H1 (cell line): ENCODE measurements at regions not wholly inside any gene's neighbourhood (a gene's known extent, or its start where the extent isn't known, plus 50 kb on each side); places are given as distances from the start of the nearest gene placed in this dataset.
A peak's percentile ranks its signal among the peaks of the same experiment; 100 is the strongest.

ENCODE experiments used
- CTCF ChIA-PET: fragments of 300-600 bp; sonication (Branson Sonifier 250); formaldehyde crosslinking; loops from one replicate; lab custom pipeline; 2021; ENCODE audit not compliant: partially characterized antibody; lab: Charles Lee
- POLR2A ChIA-PET: fragments of 300-600 bp; sonication (Branson Sonifier 250); formaldehyde crosslinking; loops from one replicate; lab custom pipeline; 2021; ENCODE audit warnings: inconsistent platforms; ENCODE audit not compliant: partially characterized antibody; lab: Charles Lee
- DNase-seq, 2 experiments: peaks; one replicate each; pipeline versions ENCODE4 v3.0.0 to v3.0.0-alpha.2; 2010 to 2022; ENCODE audit warnings: low spot score in 2 of 2, low read depth in 1 of 2, mixed read lengths in 1 of 2
- FAIRE-seq: peaks from 2 replicates; lab custom pipeline; 2011; peaks lifted over from hg19 to GRCh38; lab: Jason Lieb, UNC
- H2AFZ ChIP-seq: 2 replicates; pipeline ENCODE4 v1.8.1; 2012; ENCODE audit warnings: low read length, inconsistent platforms
- H2AK5ac ChIP-seq: 2 replicates; pipeline ENCODE4 v1.6.1; 2013; ENCODE audit warnings: low read depth, low read length
- H2BK120ac ChIP-seq: replicated peaks from 2 replicates; pipeline ENCODE3; 2013; ENCODE audit warnings: low read depth, low read length, inconsistent platforms
- H2BK12ac ChIP-seq: 2 replicates; pipeline ENCODE4 v1.6.1; 2013; ENCODE audit warnings: low read depth, low read length
- H2BK15ac ChIP-seq: 2 replicates; pipeline ENCODE4 v1.6.1; 2013; ENCODE audit warnings: low read length
- H2BK20ac ChIP-seq: 2 replicates; pipeline ENCODE4 v1.6.1; 2013; ENCODE audit warnings: low read length
- H2BK5ac ChIP-seq: 2 replicates; pipeline ENCODE4 v1.6.1; 2013; ENCODE audit warnings: low read depth, low read length
- H3K14ac ChIP-seq: 2 replicates; pipeline ENCODE4 v1.6.1; 2013; ENCODE audit warnings: inconsistent platforms; ENCODE audit not compliant: insufficient read length
- H3K18ac ChIP-seq: 2 replicates; pipeline ENCODE4 v1.6.1; 2013; ENCODE audit warnings: low read length; ENCODE audit errors: extremely low read depth
- H3K23ac ChIP-seq: 2 replicates; pipeline ENCODE4 v1.6.1; 2013; ENCODE audit warnings: inconsistent platforms; ENCODE audit not compliant: insufficient read length
- H3K23me2 ChIP-seq: 2 replicates; pipeline ENCODE4 v1.6.1; 2013; ENCODE audit warnings: low read depth, low read length
- H3K27ac ChIP-seq: 2 replicates; pipeline ENCODE4 v1.6.1; 2011; ENCODE audit warnings: low read depth, low read length, inconsistent platforms
- H3K27me3 ChIP-seq, 4 experiments: replicated peaks in 1 of 4; 1 replicate in 1 of 4; 2 replicates in 3 of 4; pipeline versions ENCODE4 v1.6.1 to v1.8.1; 2011 to 2013; ENCODE audit warnings: low read length in 3 of 4, mild to moderate bottlenecking in 3 of 4, inconsistent platforms in 2 of 4, mixed read lengths in 2 of 4, moderate library complexity in 1 of 4; ENCODE audit not compliant: control insufficient read depth in 3 of 4, insufficient read depth in 3 of 4; ENCODE audit errors: extremely low read depth in 1 of 4
- H3K36me3 ChIP-seq, 4 experiments: 2 replicates each; pipeline versions ENCODE4 v1.6.1 to v1.8.1; 2011 to 2013; ENCODE audit warnings: mild to moderate bottlenecking in 4 of 4, low read length in 3 of 4, moderate library complexity in 2 of 4, control low read depth in 1 of 4, inconsistent platforms in 1 of 4; ENCODE audit not compliant: insufficient read depth in 4 of 4, control insufficient read depth in 2 of 4
- H3K4ac ChIP-seq: replicated peaks from 2 replicates; pipeline ENCODE3; 2013; ENCODE audit warnings: low read length, low read depth, mixed read lengths, inconsistent platforms; ENCODE audit not compliant: insufficient read length
- H3K4me1 ChIP-seq, 4 experiments: replicated peaks in 1 of 4; 1 replicate in 1 of 4; 2 replicates in 3 of 4; pipeline versions ENCODE4 v1.6.1 to v1.8.1; 2011 to 2013; ENCODE audit warnings: low read length in 3 of 4, inconsistent platforms in 2 of 4, mixed read lengths in 1 of 4; ENCODE audit not compliant: insufficient read depth in 4 of 4, control insufficient read depth in 3 of 4
- H3K4me2 ChIP-seq, 2 experiments: 2 replicates each; pipeline versions ENCODE4 v1.6.1 to v1.8.1; 2011 to 2013; ENCODE audit warnings: low read depth in 2 of 2, low read length in 2 of 2, control low read depth in 1 of 2, inconsistent platforms in 1 of 2, mild to moderate bottlenecking in 1 of 2; ENCODE audit not compliant: insufficient read depth in 1 of 2
- H3K4me3 ChIP-seq, 4 experiments: fragments of 200-600, 300-600 bp in 1 of 4; sonication (generic), shearing (Covaris generic), sonication (Bioruptor Twin) in 1 of 4; 2 replicates each; pipeline versions ENCODE4 v1.5.1 to v1.8.1; 2011 to 2016; ENCODE audit warnings: low read length in 4 of 4, low read depth in 3 of 4, control low read depth in 2 of 4, inconsistent platforms in 2 of 4, mild to moderate bottlenecking in 2 of 4, mixed read lengths in 1 of 4, moderate library complexity in 1 of 4; ENCODE audit not compliant: insufficient read depth in 2 of 4; ENCODE audit errors: extremely low read depth in 1 of 4
- H3K56ac ChIP-seq: replicated peaks from 2 replicates; pipeline ENCODE3; 2013; ENCODE audit warnings: low read depth, mild to moderate bottlenecking, mixed read lengths, low read length, inconsistent platforms; ENCODE audit not compliant: insufficient read length
- H3K79me1 ChIP-seq: 2 replicates; pipeline ENCODE4 v1.6.1; 2013; ENCODE audit warnings: low read depth, low read length, control low read depth
- H3K79me2 ChIP-seq, 2 experiments: 2 replicates each; pipeline versions ENCODE4 v1.6.1 to v1.8.1; 2012 to 2013; ENCODE audit warnings: low read length in 2 of 2, mild to moderate bottlenecking in 2 of 2, inconsistent platforms in 1 of 2; ENCODE audit not compliant: insufficient read depth in 2 of 2, control insufficient read depth in 1 of 2
- H3K9ac ChIP-seq, 4 experiments: replicated peaks in 1 of 4; 1 replicate in 1 of 4; 2 replicates in 3 of 4; pipeline versions ENCODE4 v1.6.1 to v1.8.1; 2011 to 2013; ENCODE audit warnings: low read depth in 3 of 4, low read length in 3 of 4, control low read depth in 2 of 4, mild to moderate bottlenecking in 2 of 4, moderate library complexity in 2 of 4, inconsistent platforms in 1 of 4; ENCODE audit errors: extremely low read depth in 1 of 4
- H3K9me3 ChIP-seq, 2 experiments: 2 replicates each; pipeline versions ENCODE4 v1.6.1 to v1.8.1; 2012 to 2013; ENCODE audit warnings: mild to moderate bottlenecking in 2 of 2, moderate library complexity in 2 of 2, control low read depth in 1 of 2, inconsistent platforms in 1 of 2, low read depth in 1 of 2, low read length in 1 of 2, mixed read lengths in 1 of 2; ENCODE audit not compliant: insufficient read depth in 2 of 2
- H4K20me1 ChIP-seq, 2 experiments: replicated peaks in 1 of 2; 2 replicates each; pipeline versions ENCODE3 to v1.8.1; 2011 to 2013; ENCODE audit warnings: inconsistent platforms in 2 of 2, low read length in 2 of 2, mild to moderate bottlenecking in 1 of 2; ENCODE audit not compliant: insufficient read depth in 2 of 2, control insufficient read depth in 1 of 2
- H4K5ac ChIP-seq: 2 replicates; pipeline ENCODE4 v1.6.1; 2013; ENCODE audit warnings: low read length, low read depth, mixed read lengths, inconsistent platforms; ENCODE audit not compliant: insufficient read length
- H4K8ac ChIP-seq: 2 replicates; pipeline ENCODE4 v1.8.0; 2013; ENCODE audit warnings: mild to moderate bottlenecking, moderate library complexity, low read length, inconsistent platforms; ENCODE audit not compliant: insufficient read depth; ENCODE audit errors: extremely low read depth
- H4K91ac ChIP-seq: replicated peaks from 2 replicates; pipeline ENCODE3; 2013; ENCODE audit warnings: low read length, mixed read lengths, inconsistent platforms; ENCODE audit not compliant: insufficient read length
- BCL11A ChIP-seq, 2 experiments: IDR thresholded peaks; one replicate each; pipeline ENCODE4 v1.6.1; 2011; ENCODE audit warnings: low read depth in 2 of 2, low read length in 2 of 2, mild to moderate bottlenecking in 2 of 2
- CHD2 ChIP-seq: IDR thresholded peaks from 2 replicates; pipeline ENCODE4 v1.6.1; 2012; ENCODE audit warnings: low read length, improper control_type of control experiment
- RNF2 ChIP-seq: fragments of 200-900, 300-1000 bp; sonication (generic); IDR thresholded peaks from 2 replicates; pipeline ENCODE4 v1.7.1; 2016; ENCODE audit warnings: borderline replicate concordance, low read depth, mild to moderate bottlenecking, antibody characterized with exemption, low read length; ENCODE audit not compliant: poor library complexity, severe bottlenecking; ENCODE audit errors: missing control alignments
- SAP30 ChIP-seq: fragments of 300-600 bp; sonication (generic); IDR thresholded peaks from 2 replicates; pipeline ENCODE4 v1.7.1; 2012; ENCODE audit warnings: low read length, moderate library complexity, mild to moderate bottlenecking, inconsistent platforms; ENCODE audit not compliant: insufficient read depth, insufficient replicate concordance
- YY1 ChIP-seq: IDR thresholded peaks from 2 replicates; pipeline ENCODE4 v1.6.1; 2011; ENCODE audit warnings: low read depth, mild to moderate bottlenecking, low read length
- WGBS, 2 experiments: shearing (Covaris generic) in 1 of 2; methylation state at CpG; one replicate each; pipeline versions ENCODE4 v1.1.6 to v1.1.7; 2013 to 2015; ENCODE audit warnings: low lambda C conversion rate in 2 of 2, mixed read lengths in 2 of 2, inconsistent platforms in 1 of 2, low coverage in 1 of 2, missing lambda C conversion rate in 1 of 2; ENCODE audit not compliant: insufficient replicate concordance in 2 of 2, insufficient coverage in 1 of 2, insufficient read length in 1 of 2; ENCODE audit errors: extremely low coverage in 1 of 2, missing lambda C conversion rate in 1 of 2; 5-methylcytosine and 5-hydroxymethylcytosine counted together
- TF ChIP-seq, protein P1 (sequence below): IDR thresholded peaks from 2 replicates; pipeline ENCODE4 v1.6.1; 2012; ENCODE audit warnings: inconsistent platforms
- TF ChIP-seq, protein P2 (sequence below): IDR thresholded peaks from 2 replicates; pipeline ENCODE4 v1.6.1; 2011; ENCODE audit warnings: low read depth, mild to moderate bottlenecking, low read length; ENCODE audit not compliant: insufficient read depth
- TF ChIP-seq, protein P3 (sequence below): IDR thresholded peaks from 2 replicates; pipeline ENCODE4 v1.6.1; 2012; ENCODE audit warnings: inconsistent platforms

DNA sequence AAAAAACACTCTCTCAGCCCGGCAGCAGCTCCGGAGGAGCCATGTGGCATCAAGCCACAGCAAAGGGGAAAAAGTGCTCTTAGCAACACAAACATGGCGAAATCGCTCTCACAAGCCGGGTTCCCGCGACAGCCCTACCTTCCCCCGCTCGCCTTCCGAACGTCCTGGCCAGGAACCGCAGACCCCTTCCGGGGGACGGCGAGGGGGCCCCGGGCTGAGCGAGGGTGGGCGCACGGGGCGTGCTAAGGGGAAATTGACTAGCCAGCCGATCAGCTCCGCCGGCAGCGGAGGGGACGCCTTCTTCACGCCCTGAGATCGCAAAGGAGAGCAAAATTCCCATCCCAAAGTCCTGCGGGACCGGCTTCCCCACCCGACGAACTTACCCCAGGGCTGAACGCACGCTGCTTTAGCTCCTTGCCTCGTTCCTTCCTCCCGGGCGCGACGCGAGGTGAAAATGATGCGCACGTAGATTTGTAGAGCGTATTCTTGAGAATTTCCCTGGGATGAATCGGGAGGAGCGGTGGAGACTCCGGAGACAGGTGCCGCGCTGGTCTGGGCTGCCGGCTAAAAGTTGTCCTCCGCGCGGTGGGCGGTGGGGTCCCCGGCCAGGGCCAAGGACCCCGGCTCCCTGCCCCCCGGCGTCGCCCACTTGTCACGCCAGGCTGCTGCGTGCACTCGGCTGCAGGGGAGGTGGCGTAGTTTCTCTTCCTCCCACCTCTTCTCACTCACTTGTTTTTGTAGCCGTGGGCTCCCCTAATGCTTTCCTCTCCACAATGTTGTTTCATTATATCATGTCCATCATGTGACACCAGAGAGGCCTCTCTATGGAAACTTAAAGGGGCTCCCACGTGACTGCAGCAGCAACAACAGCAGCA is 220.1 kb upstream of the MKLN1 start:
- Histone ChIP-seq H3K4ac (no peak overlapping the region), H4K20me1 (peaks cover 2 to 3% of the 10 kb centered on the region in 2 experiments), H3K56ac (peak overlapping the region; percentile 2), H3K36me3 (no peaks in the 10 kb centered on the region), H3K4me3 (peak overlapping the region; percentile 71 to 98 (median 84)), H3K23ac (no peak overlapping the region), H3K4me1 (peaks cover 13 to 28% (median 21%) of the 10 kb centered on the region in 4 experiments; a peak in 6 of 7 replicates), H3K9me3 (no peaks in the 10 kb centered on the region), H3K27ac (no peak overlapping the region; the same call in 1 of the 2 replicates), H3K79me2 (peaks cover 0 to 32% of the 10 kb centered on the region in 2 experiments; a peak in 3 of 4 replicates), H3K27me3 (peaks cover 0 to 7% (median 5%) of the 10 kb centered on the region in 4 experiments; a peak in 6 of 7 replicates), H2BK5ac (no peak overlapping the region), H2AK5ac (no peak overlapping the region), H2BK12ac (peak overlapping the region; percentile 55), H3K14ac (no peak overlapping the region), H2BK20ac (no peak overlapping the region), H2BK120ac (no peak overlapping the region), H2AFZ (peak overlapping the region; percentile 45; the same call in 1 of the 2 replicates), H3K4me2 (peak overlapping the region; percentile 91 to 99), H4K91ac (peak overlapping the region; percentile 22), H2BK15ac (peak overlapping the region; percentile 72; the same call in 1 of the 2 replicates), H4K5ac (no peak overlapping the region), H3K79me1 (no peaks in the 10 kb centered on the region; the same call in 1 of the 2 replicates), H3K23me2 (peaks cover 33% of the 10 kb centered on the region; the same call in 1 of the 2 replicates), H3K9ac (peak overlapping the region; percentile 39 to 59 (median 54)), H4K8ac (peak overlapping the region; percentile 73; the same call in 1 of the 2 replicates), H3K18ac (peak overlapping the region; percentile 91; the same call in 1 of the 2 replicates)
- ChIA-PET POLR2A (interaction anchor here (0.6 to 0.7 kb wide), 2 partner anchors 17 to 391 kb away, joined by 3 to 5 read pairs; no protein-coding TSS in a partner anchor), CTCF (no interaction called here)
- peak in 1 of 2 experiments; percentile 63 for DNase-seq
- no peak for FAIRE-seq
- 0% methylated on average over 43 of the region's 63 CpGs; no CpG with 5 or more reads in 1 of the 2 experiments for WGBS, 2 experiments
- TF ChIP-seq RNF2 = no peak
- TF ChIP-seq, protein P1, sequence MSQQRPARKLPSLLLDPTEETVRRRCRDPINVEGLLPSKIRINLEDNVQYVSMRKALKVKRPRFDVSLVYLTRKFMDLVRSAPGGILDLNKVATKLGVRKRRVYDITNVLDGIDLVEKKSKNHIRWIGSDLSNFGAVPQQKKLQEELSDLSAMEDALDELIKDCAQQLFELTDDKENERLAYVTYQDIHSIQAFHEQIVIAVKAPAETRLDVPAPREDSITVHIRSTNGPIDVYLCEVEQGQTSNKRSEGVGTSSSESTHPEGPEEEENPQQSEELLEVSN = peak; percentile 31; the same call in 1 of the 2 replicates
- TF ChIP-seq, protein P2, sequence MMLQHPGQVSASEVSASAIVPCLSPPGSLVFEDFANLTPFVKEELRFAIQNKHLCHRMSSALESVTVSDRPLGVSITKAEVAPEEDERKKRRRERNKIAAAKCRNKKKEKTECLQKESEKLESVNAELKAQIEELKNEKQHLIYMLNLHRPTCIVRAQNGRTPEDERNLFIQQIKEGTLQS = peak; percentile 56; the same call in 1 of the 2 replicates
- TF ChIP-seq, protein P3, sequence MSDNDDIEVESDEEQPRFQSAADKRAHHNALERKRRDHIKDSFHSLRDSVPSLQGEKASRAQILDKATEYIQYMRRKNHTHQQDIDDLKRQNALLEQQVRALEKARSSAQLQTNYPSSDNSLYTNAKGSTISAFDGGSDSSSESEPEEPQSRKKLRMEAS = peak; percentile 60
- TF ChIP-seq YY1 = no peak
- peak; percentile 63; the same call in 1 of the 2 replicates for TF ChIP-seq CHD2
- TF ChIP-seq SAP30 = peak; percentile 40
- no peak for TF ChIP-seq BCL11A (IDR thresholded peaks at IDR 0.05; ENCODE audit: low read depth in 2 of 2, low read length in 2 of 2)
